PC-3 (cell line): ENCODE measurements at regions not wholly inside any gene's neighbourhood (a gene's known extent, or its start where the extent isn't known, plus 50 kb on each side); places are given as distances from the start of the nearest gene placed in this dataset.

ENCODE experiments used
- ATAC-seq: fragments of 200-7000 bp; cut with Tn5 transposase; 2 replicates; pipeline ENCODE4 v1.9.1; 2020; ENCODE audit warnings: mild to moderate bottlenecking, moderate library complexity
- BruUV-seq: library from RNA; stranded (reverse); fragments of 400-500 nt; replicated peaks from 2 replicates; lab custom pipeline; 2021; lab: Mats Ljungman, UMichigan
- CTCF ChIA-PET: fragments of 300-600 bp; sonication (Branson Sonifier 250); formaldehyde crosslinking; loops from one replicate; lab custom pipeline; 2022; ENCODE audit warnings: antibody characterized with exemption; lab: Charles Lee
- POLR2A ChIA-PET: fragments of 300-600 bp; sonication (Branson Sonifier 250); formaldehyde crosslinking; loops from one replicate; lab custom pipeline; 2022; ENCODE audit warnings: antibody characterized with exemption; ENCODE audit not compliant: unreplicated experiment; lab: Charles Lee
- DNase-seq: peaks from one replicate; pipeline ENCODE4 v3.0.0-alpha.2; 2015
- H2AFZ ChIP-seq: fragments of 300-600 bp; sonication (generic); 2 replicates; pipeline ENCODE4 v1.6.0; 2016; ENCODE audit warnings: antibody characterized with exemption, low read length
- H3F3A ChIP-seq: fragments of 300-600 bp; sonication (generic); one replicate; pipeline ENCODE4 v1.6.0; 2017; ENCODE audit warnings: antibody characterized with exemption, low read length, control low read depth, mild to moderate bottlenecking; ENCODE audit not compliant: unreplicated experiment
- H3K27ac ChIP-seq: fragments of 300-600 bp; sonication (generic); 2 replicates; pipeline ENCODE4 v1.5.1; 2016; ENCODE audit warnings: mild to moderate bottlenecking, low read length
- H3K27me3 ChIP-seq: fragments of 300-600 bp; sonication (generic); 2 replicates; pipeline ENCODE4 v1.6.1; 2016; ENCODE audit warnings: low read length, mixed read lengths
- H3K36me3 ChIP-seq: fragments of 300-600 bp; sonication (generic); 2 replicates; pipeline ENCODE4 v1.6.1; 2016; ENCODE audit warnings: low read depth, mixed run types, low read length, mixed read lengths
- H3K4me1 ChIP-seq: fragments of 300-600 bp; sonication (generic); 2 replicates; pipeline ENCODE4 v1.5.1; 2016; ENCODE audit warnings: low read length; ENCODE audit not compliant: insufficient read depth
- H3K4me2 ChIP-seq: fragments of 300-600 bp; sonication (generic); 2 replicates; pipeline ENCODE4 v1.6.0; 2016; ENCODE audit warnings: low read length
- H3K4me3 ChIP-seq: fragments of 300-600 bp; sonication (generic); 2 replicates; pipeline ENCODE4 v1.5.1; 2016; ENCODE audit warnings: mild to moderate bottlenecking, low read length, mixed read lengths
- H3K79me2 ChIP-seq: fragments of 300-600 bp; sonication (generic); 2 replicates; pipeline ENCODE4 v1.6.1; 2017; ENCODE audit warnings: low read length, mixed read lengths
- H3K9ac ChIP-seq: fragments of 300-600 bp; sonication (generic); 2 replicates; pipeline ENCODE4 v1.6.0; 2016; ENCODE audit warnings: mild to moderate bottlenecking, low read length
- H3K9me2 ChIP-seq: fragments of 300-600 bp; sonication (generic); replicated peaks from 2 replicates; pipeline ENCODE4 v1.6.1; 2016; ENCODE audit warnings: mixed run types, low read length, mixed read lengths
- H3K9me3 ChIP-seq: fragments of 300-600 bp; sonication (generic); 2 replicates; pipeline ENCODE4 v1.6.1; 2016; ENCODE audit warnings: low read length, mixed read lengths
- H4K20me1 ChIP-seq: fragments of 300-600 bp; sonication (generic); 2 replicates; pipeline ENCODE4 v1.6.1; 2016; ENCODE audit warnings: low read length, mixed read lengths
- EZH2 ChIP-seq: fragments of 300-600 bp; sonication (generic); IDR thresholded peaks from one replicate; pipeline ENCODE4 v1.6.1; 2017; ENCODE audit warnings: antibody characterized with exemption, mild to moderate bottlenecking, low read length; ENCODE audit not compliant: unreplicated experiment
- EZH2phosphoT487 ChIP-seq: fragments of 300-600 bp; sonication (generic); IDR thresholded peaks from 2 replicates; pipeline ENCODE4 v1.6.1; 2018; ENCODE audit warnings: mild to moderate bottlenecking, antibody characterized with exemption, low read length, borderline replicate concordance
- intact Hi-C: fragments of 100-400 bp; cut with micrococcal nuclease; formaldehyde crosslinking; loops from 2 replicates; pipeline ENCODE4 v1.9.0; 2023
- TF ChIP-seq, protein P1 (sequence below): fragments of 300-600 bp; sonication (generic); conservative IDR thresholded peaks from 2 replicates; pipeline ENCODE4 v1.5.1; 2017; ENCODE audit warnings: antibody characterized with exemption, low read depth, mild to moderate bottlenecking, low read length

DNA sequence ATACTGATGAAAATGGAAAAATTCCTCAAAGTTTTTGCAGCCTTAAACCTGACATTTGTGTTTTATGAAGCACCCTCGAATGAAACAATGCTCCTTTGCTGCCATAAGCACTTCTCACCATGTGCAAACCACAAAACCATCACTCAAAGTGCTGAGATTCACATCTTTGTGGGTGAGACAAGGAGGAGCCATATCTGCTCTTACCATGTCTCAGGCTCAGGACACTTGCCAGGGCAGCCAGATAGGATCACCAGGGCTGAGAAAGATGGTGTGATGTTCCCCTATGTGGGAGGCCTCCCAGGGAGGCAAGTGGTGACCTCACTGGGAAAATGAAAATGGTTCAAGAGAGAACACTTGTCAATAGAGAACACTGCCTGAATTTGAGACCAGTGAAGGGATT is 120.4 kb downstream of the CCDC34 start:
- TF ChIP-seq EZH2, result no peak
- TF ChIP-seq EZH2phosphoT487, result no peak
- TF ChIP-seq, protein P1, sequence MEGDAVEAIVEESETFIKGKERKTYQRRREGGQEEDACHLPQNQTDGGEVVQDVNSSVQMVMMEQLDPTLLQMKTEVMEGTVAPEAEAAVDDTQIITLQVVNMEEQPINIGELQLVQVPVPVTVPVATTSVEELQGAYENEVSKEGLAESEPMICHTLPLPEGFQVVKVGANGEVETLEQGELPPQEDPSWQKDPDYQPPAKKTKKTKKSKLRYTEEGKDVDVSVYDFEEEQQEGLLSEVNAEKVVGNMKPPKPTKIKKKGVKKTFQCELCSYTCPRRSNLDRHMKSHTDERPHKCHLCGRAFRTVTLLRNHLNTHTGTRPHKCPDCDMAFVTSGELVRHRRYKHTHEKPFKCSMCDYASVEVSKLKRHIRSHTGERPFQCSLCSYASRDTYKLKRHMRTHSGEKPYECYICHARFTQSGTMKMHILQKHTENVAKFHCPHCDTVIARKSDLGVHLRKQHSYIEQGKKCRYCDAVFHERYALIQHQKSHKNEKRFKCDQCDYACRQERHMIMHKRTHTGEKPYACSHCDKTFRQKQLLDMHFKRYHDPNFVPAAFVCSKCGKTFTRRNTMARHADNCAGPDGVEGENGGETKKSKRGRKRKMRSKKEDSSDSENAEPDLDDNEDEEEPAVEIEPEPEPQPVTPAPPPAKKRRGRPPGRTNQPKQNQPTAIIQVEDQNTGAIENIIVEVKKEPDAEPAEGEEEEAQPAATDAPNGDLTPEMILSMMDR, result no peak
- ChIA-PET CTCF (no interaction called here), POLR2A (no interaction called here)
- Histone ChIP-seq H3K27ac (peak overlapping the region; percentile 49), H3K79me2 (no peaks in the 10 kb centered on the region), H4K20me1 (no peaks in the 10 kb centered on the region), H3K9me3 (no peaks in the 10 kb centered on the region), H3K9ac (no peak overlapping the region), H3K36me3 (no peaks in the 10 kb centered on the region), H3K9me2 (no peaks in the 10 kb centered on the region), H3F3A (no peaks in the 10 kb centered on the region), H3K27me3 (no peaks in the 10 kb centered on the region), H3K4me2 (peak overlapping the region; percentile 23; the same call in 1 of the 2 replicates), H3K4me1 (peaks cover 9% of the 10 kb centered on the region), H2AFZ (no peak overlapping the region), H3K4me3 (no peak overlapping the region)
- no peak for DNase-seq
- intact Hi-C loops, result no loop called here
- no TSS peak for BruUV-seq
- ATAC-seq, result no peak

DNA sequence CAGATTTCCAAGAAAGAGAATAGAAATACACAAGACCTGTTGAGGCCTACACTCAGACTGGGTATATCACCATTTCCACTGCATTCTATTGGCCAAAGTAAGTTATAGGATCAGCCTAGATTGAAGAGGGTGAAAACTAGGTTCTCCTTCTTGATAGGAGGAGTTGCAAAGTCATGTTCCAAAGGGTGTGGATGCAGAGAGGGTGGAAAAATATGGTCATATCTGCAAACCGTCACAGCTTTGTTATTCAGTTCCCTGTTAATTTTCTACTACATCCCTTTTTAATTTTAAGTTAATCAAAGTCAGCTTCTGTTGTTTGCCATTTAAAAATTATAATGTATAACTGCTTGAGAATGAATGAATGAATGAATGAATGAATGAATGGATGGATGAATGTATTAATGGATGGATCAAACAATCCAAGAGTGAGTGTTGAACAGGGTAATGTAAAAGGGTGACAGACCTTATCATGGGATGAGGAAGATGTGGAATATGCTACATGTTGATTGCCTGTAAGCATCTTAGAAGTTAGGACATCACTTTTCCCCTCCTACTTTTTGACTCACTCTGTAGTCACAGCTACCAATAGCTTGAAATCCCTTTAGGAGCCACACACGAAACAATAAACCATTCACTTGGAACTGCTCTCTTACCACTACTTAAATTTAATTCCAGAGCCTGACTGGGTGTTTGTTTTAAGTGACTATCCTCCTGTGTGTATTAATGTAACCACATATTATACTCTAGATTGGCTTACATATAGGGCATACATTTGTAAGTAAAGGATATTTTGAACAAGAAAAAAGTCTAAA is 121.5 kb downstream of the CCDC34 start:
- POLR2A ChIA-PET, result no interaction called here
- H3K9ac ChIP-seq, result no peak overlapping the region
- peaks cover 9% of the 10 kb centered on the region for H3K4me1 ChIP-seq
- peak; percentile 97 for ATAC-seq
- peak overlapping the region; percentile 49 for H3K27ac ChIP-seq
- H2AFZ ChIP-seq, result no peak overlapping the region
- no peaks in the 10 kb centered on the region for H3K9me2 ChIP-seq
- intact Hi-C loops, result no loop called here
- no peaks in the 10 kb centered on the region for H3F3A ChIP-seq
- H3K4me3 ChIP-seq, result no peak overlapping the region
- TF ChIP-seq EZH2 (no peak), EZH2phosphoT487 (no peak)
- TF ChIP-seq, protein P1, result no peak
- H3K27me3 ChIP-seq, result no peaks in the 10 kb centered on the region
- no peaks in the 10 kb centered on the region for H4K20me1 ChIP-seq
- no peaks in the 10 kb centered on the region for H3K9me3 ChIP-seq
- no TSS peak for BruUV-seq
- peak overlapping the region; percentile 23; the same call in 1 of the 2 replicates for H3K4me2 ChIP-seq
- H3K36me3 ChIP-seq, result no peaks in the 10 kb centered on the region
- DNase-seq, result peak; percentile 84
- H3K79me2 ChIP-seq, result no peaks in the 10 kb centered on the region
- CTCF ChIA-PET, result no interaction called here

DNA sequence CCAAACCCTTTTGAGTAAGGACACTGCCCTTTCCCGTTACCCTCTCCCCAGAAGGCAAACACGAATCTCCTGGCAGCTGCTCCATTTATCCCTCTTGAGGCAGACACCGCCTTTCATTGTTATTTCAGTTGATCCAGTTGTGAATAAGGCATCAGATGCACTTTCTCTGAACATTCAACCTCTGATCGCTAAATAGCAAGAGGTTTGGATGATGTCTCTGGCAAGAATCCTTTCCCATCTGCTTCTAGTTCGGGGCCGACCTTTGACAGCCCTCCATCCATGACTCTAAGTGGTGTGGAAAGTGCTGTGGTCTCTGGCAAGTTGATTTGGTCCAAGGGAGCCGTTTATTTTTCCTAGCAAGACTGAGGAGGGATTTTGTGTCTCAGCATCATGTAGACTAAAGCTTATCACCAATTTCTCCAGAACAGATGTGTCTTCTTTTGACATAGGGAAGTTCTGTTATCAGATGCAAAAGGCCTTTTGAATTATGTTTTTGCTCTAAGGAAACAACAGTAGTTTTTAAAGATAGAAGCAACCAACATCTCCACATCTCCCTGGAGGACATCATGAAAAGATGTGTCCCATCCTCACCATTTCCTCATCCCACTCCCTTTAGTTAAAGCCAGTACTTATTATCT is 123.6 kb downstream of the CCDC34 start:
- no TSS peak for BruUV-seq
- Histone ChIP-seq H3K79me2 (no peaks in the 10 kb centered on the region), H3K36me3 (no peaks in the 10 kb centered on the region), H3K9me2 (no peaks in the 10 kb centered on the region), H4K20me1 (no peaks in the 10 kb centered on the region), H3K4me3 (no peak overlapping the region), H3F3A (no peaks in the 10 kb centered on the region), H3K4me2 (no peak overlapping the region), H3K9me3 (no peaks in the 10 kb centered on the region), H3K4me1 (peaks cover 9% of the 10 kb centered on the region), H3K9ac (no peak overlapping the region), H3K27ac (no peak overlapping the region), H2AFZ (no peak overlapping the region), H3K27me3 (no peaks in the 10 kb centered on the region)
- TF ChIP-seq EZH2 (no peak), EZH2phosphoT487 (no peak)
- TF ChIP-seq, protein P1, result no peak
- ChIA-PET POLR2A (no interaction called here), CTCF (no interaction called here)
- intact Hi-C loops, result no loop called here
- DNase-seq (no peak), ATAC-seq (no peak)
